CD4-positive, alpha-beta T cell treated with Interleukin-21 for 1 hour (primary cell): ENCODE measurements at regions not wholly inside any gene's neighbourhood (a gene's known extent, or its start where the extent isn't known, plus 50 kb on each side); places are given as distances from the start of the nearest gene placed in this dataset.
A peak's percentile ranks its signal among the peaks of the same experiment; 100 is the strongest.

ENCODE experiments used
- DNase-seq: peaks from one replicate; pipeline ENCODE4 v3.0.0-alpha.2; 2020

- DNase-seq = no peak
Measured at GRCh38 chr2:217399291-217399690, 539.4 kb upstream of the TNP1 start.

- DNase-seq = peak; percentile 7
Measured at GRCh38 chr2:217398860-217399259, 539.0 kb upstream of the TNP1 start.

DNA sequence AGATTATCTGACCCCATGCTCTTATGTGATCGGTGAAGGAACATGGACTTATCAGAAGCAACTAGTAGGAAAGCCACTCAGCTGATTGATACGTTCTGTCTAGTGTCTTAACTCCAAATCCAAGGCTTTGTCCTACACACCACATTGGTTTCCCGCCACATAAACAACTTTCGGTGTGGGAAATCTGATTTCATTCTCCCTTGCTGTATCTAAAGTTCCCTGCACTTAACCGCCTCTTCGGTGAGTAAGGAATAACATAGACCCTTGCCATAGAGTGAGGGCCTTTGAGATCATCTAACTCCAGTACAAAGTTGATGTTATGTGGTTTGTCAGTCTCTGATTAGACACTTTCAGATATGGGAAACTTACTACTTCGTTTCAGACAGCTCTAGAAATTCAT is 538.2 kb upstream of the TNP1 start:
- no peak for DNase-seq

DNA sequence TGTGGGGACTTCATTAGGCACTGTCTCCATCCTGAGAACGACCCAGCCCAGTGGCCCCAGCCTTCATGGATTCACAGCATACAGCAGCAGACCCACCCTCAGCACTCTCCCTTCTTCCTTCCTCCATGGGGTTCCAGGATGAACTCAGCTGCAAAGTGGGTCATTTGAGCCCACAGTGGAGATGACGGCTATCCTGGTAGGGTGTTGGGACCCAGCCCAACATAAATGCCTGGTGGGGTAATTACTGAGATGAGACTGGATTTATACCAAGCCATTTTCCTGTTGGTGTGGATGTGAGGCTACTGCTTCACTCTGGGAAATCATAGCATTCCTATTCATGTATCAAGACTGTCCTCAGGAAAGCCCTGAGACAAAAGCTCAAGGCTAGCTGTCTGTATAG is 536.7 kb upstream of the TNP1 start:
- no peak for DNase-seq

DNA sequence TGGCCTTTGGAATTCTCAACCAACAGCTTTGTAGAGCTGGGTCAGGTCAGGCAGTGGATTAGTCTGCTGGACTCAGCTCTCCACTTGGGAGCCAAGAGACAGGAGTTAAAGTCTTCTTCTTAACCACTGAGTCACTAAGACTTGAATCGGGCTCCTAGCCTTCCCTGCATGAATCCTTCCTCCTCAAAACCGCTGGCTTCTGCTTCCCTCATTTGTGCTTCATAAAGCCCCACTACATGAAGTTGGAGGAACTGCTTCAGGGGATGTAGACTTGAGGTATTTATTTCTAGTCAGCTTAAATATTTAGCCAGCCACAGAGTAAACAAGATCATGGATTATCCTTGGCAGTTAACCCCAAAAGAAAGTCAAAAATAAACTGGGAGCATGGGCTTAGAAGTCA is 536.3 kb upstream of the TNP1 start:
- no peak for DNase-seq

GRCh38 chr2:217394510-217395351 is 534.9 kb upstream of the TNP1 start:
- no peak for DNase-seq

- no peak for DNase-seq
Measured at GRCh38 chr2:217393585-217394032, 533.7 kb upstream of the TNP1 start.

GRCh38 chr2:217392930-217393584 is 533.2 kb upstream of the TNP1 start:
- DNase-seq = no peak

- DNase-seq = no peak
Measured at GRCh38 chr2:217387776-217388387, 528.0 kb upstream of the TNP1 start.

GRCh38 chr2:217386041-217386440 is 526.2 kb upstream of the TNP1 start:
- DNase-seq = no peak

GRCh38 chr2:217383620-217384019 is 523.8 kb upstream of the TNP1 start:
- no peak for DNase-seq

DNA sequence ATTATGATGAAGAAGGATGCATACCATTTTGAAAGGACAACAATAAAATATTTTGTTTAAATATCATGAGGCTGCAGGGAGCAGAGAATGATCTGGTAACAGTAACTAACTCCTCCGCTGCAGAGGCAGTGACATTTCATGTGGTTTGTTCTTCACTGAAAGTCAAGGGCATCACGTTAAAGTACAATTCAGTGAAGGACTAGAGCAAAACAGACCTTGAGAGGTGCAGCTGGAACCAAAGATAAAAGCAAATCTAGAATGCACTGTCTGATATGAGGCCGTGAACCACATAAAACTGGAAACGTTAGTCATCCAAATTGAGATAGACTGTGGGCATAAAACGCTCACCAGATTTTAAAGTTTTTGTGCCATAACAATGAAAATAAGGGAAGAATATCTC is 522.9 kb upstream of the TNP1 start:
- DNase-seq = no peak

DNA sequence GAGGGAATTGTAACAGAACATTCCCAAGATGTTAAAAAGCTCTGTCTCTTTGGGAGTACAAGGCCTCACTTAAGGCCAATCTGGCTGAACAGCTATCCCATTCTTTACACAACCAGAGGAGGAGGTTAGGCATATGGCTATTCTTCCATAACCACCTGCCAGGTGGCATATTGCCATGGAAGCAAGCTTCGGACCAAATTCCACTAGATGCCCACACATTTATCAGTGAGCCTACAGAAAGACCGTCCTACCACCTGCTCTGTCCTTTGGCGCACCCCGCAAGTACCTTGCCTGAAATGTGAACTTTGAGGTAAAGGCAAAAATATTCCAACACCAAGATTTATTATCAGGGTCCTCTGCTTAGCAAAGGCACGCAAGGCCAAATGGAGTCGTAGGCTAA is 519.9 kb upstream of the TNP1 start:
- no peak for DNase-seq

GRCh38 chr2:217372794-217373193 is 512.9 kb upstream of the TNP1 start:
- DNase-seq = no peak

DNA sequence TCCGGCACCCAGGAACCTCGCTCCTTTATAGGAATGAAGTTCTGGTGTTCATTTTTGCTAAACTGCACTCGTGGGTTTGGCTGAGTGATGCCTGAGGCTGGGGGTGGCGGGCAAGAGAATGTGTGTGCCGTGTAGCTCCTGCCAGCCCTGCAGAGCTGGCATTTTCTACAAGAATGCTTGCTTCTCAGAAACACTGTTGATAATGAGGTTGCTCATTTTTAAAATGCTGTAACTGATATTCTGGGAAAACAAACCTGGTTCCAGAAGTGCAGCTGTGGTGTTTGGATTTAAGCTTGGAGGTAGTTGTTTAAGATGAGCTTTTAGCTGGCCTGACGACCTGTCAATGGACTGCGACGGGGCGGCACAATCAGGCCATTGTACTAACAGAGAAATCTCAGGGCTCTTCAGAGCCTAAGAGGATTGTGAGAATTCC is 511.9 kb upstream of the TNP1 start:
- DNase-seq = no peak

GRCh38 chr2:217370391-217370790 is 510.5 kb upstream of the TNP1 start:
- no peak for DNase-seq

DNA sequence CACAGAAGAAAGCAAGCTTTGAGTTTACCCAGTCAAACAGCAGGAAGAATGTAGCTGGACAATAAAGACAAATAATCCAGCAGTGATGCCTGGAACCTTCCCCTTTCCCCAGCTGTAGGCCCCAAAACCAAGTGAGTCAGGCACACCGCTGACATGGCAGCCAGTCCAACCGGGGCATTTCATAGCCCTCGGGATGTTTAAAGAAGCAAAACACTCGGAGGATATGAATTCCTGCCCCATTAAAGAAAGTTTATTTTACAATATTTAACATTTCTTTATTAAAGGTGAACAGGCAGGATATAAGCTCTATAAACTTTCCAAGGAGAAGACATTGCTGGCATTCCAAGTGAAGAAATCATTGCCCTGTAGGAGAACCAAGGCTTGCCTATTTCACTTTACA is 507.6 kb upstream of the TNP1 start:
- DNase-seq = no peak

DNA sequence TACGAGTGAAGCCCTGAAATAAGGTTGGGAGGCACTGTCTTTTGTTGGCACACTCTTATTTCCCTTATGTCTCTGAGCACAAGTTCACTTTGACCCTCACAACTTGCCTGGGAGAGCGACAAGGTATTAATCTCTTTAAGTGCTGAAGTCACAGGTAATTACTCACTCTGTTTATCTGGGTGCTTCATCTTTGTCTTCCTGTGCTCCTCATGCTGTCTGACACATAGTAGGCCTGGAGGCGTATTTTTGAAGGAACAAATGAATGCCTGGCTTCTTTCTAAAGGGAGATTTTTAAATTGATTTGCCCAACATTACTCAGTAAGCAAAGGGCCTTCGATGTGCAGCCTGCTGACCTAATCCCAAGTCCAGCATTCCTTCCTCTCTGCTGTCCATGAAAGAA is 507.1 kb upstream of the TNP1 start:
- no peak for DNase-seq

GRCh38 chr2:217366266-217366895 is 506.5 kb upstream of the TNP1 start:
- no peak for DNase-seq

- DNase-seq = no peak
Measured at GRCh38 chr2:217365656-217366055, 505.8 kb upstream of the TNP1 start.

DNA sequence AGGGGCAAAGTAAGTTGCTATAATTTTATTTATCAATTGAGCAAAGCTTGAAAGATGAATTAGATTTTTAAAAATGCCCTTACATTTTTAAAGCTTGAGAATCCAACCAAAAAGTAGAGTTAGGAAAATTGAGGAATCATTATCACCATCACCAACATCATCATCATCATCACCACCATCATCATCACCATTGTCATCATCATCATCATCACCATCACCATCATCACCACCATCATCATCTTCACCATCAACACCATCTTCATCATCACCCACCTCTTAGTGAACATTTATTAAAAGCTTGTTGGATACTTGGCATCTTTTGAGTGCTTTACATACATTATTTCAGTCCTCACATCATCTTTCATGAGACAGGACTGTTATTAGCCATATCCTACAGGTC is 504.4 kb upstream of the TNP1 start:
- no peak for DNase-seq

GRCh38 chr2:217363470-217363869 is 503.6 kb upstream of the TNP1 start:
- no peak for DNase-seq

DNA sequence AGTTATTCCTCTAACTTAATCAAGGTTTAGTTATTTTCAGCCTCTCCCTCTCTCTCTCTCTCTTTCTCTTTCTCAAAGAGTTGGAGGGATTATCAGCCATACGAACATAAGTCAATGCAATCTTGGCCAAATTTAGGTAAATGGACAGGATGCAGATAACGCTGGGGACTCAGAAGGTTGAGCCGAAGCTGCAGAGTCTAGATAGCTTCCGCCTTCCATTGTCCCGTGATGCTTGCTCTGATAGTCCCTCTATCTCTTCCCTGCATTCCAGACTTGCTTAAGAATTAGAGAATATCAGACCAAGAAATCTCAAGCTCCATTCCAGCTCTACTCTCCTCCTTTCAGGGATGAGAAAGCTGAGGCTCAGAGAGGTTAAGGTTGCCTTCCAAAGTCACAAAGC is 502.8 kb upstream of the TNP1 start:
- DNase-seq = no peak

GRCh38 chr2:217362286-217362685 is 502.4 kb upstream of the TNP1 start:
- no peak for DNase-seq
